ENCODE measurements at regions not wholly inside any gene's neighbourhood (a gene's known extent, or its start where the extent isn't known, plus 50 kb on each side); places are given as distances from the start of the nearest gene placed in this dataset.

- TF ChIP-seq ZBTB49 (CRISPR knock-in tag; IDR thresholded peaks at IDR 0.05; ENCODE audit: borderline replicate concordance): no peak
- TF ChIP-seq ZMAT5 (CRISPR knock-in tag; IDR thresholded peaks at IDR 0.05; ENCODE audit: borderline replicate concordance, low read depth): no peak
- no peak for TF ChIP-seq CTCF (CRISPR knock-in tag; IDR thresholded peaks at IDR 0.05)
- TF ChIP-seq PAX8 (CRISPR knock-in tag; IDR thresholded peaks at IDR 0.05; ENCODE audit: borderline replicate concordance): no peak
- no peak for TF ChIP-seq ZFP82 (CRISPR knock-in tag; IDR thresholded peaks at IDR 0.05; ENCODE audit: borderline replicate concordance)
- TF ChIP-seq RFX5 (IDR thresholded peaks at IDR 0.05; ENCODE audit: low read depth, low read length): no peak
- no peak for TF ChIP-seq SP1 (IDR thresholded peaks at IDR 0.05)
- TF ChIP-seq SP1 (CRISPR knock-in tag; IDR thresholded peaks at IDR 0.05): no peak
- TF ChIP-seq TFE3 (CRISPR knock-in tag; IDR thresholded peaks at IDR 0.05): no peak
Measured at GRCh38 chr12:105733579-105733978, 403.1 kb downstream of the C12orf75 start.
